Peyer's patch (tissue), 4 donors: ENCODE measurements at regions not wholly inside any gene's neighbourhood (a gene's known extent, or its start where the extent isn't known, plus 50 kb on each side); places are given as distances from the start of the nearest gene placed in this dataset.

Experiments
- POLR2A ChIP-seq, 2 donors: fragments of 450-650 bp; IDR thresholded peaks; one replicate each; pipeline ENCODE4 v1.5.1; 2017; ENCODE audit warnings: antibody characterized with exemption in 2 of 2, mild to moderate bottlenecking in 2 of 2, moderate library complexity in 2 of 2
- TF ChIP-seq, protein P1 (sequence below), 6 experiments: fragments of 450-650 bp in 4 of 6; fragments of 200-600 bp in 2 of 6; sonication (generic) in 1 of 6; IDR thresholded peaks; one replicate each; pipeline ENCODE4 v1.5.1; 2017 to 2019; ENCODE audit warnings: antibody characterized with exemption in 6 of 6, mild to moderate bottlenecking in 3 of 6, moderate library complexity in 1 of 6

DNA sequence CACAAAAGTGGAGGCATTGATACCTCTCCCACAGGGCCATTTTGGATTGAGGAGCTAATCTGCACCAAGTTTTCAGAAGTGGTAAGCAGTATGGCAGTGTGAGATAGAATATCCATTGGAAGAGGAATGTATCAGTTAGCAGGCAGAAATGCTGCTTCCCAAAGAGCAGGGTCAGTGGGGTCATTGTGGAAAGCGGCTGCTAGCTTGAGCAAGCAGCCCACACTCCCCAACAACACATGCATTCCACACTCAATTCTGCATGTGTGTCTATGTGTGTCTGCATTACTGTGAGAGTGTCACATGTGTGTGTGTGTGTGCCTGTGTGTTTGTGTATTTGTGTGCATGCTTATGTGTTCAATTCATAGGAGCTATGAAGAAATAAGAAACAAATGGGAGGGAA, 190.9 kb upstream of the FOXA2 start:
- no peak for TF ChIP-seq POLR2A (IDR thresholded peaks at IDR 0.05)
- TF ChIP-seq, protein P1, sequence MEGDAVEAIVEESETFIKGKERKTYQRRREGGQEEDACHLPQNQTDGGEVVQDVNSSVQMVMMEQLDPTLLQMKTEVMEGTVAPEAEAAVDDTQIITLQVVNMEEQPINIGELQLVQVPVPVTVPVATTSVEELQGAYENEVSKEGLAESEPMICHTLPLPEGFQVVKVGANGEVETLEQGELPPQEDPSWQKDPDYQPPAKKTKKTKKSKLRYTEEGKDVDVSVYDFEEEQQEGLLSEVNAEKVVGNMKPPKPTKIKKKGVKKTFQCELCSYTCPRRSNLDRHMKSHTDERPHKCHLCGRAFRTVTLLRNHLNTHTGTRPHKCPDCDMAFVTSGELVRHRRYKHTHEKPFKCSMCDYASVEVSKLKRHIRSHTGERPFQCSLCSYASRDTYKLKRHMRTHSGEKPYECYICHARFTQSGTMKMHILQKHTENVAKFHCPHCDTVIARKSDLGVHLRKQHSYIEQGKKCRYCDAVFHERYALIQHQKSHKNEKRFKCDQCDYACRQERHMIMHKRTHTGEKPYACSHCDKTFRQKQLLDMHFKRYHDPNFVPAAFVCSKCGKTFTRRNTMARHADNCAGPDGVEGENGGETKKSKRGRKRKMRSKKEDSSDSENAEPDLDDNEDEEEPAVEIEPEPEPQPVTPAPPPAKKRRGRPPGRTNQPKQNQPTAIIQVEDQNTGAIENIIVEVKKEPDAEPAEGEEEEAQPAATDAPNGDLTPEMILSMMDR (IDR thresholded peaks at IDR 0.05) = no peak
